Right lobe of liver (tissue), 4 donors: ENCODE measurements at regions not wholly inside any gene's neighbourhood (a gene's known extent, or its start where the extent isn't known, plus 50 kb on each side); places are given as distances from the start of the nearest gene placed in this dataset.

Experiments used
- POLR2A ChIP-seq: fragments of 450-650 bp; IDR thresholded peaks from one replicate; pipeline ENCODE4 v1.6.1; 2017; ENCODE audit warnings: antibody characterized with exemption, mild to moderate bottlenecking
- TF ChIP-seq, protein P1 (sequence below), 4 donors: fragments of 200-600 bp in 3 of 4; fragments of 450-650 bp in 1 of 4; IDR thresholded peaks; one replicate each; pipeline versions ENCODE4 v1.5.1 to v1.8.0; 2016 to 2022; ENCODE audit warnings: antibody characterized with exemption in 4 of 4, mild to moderate bottlenecking in 2 of 4
- donor health status: DM: no; HTN: no; CAD: no.
- donor health status: DM: no; HTN: no; CAD: no.
- donor health status: DM: no; HTN: yes; CAD: no.

DNA sequence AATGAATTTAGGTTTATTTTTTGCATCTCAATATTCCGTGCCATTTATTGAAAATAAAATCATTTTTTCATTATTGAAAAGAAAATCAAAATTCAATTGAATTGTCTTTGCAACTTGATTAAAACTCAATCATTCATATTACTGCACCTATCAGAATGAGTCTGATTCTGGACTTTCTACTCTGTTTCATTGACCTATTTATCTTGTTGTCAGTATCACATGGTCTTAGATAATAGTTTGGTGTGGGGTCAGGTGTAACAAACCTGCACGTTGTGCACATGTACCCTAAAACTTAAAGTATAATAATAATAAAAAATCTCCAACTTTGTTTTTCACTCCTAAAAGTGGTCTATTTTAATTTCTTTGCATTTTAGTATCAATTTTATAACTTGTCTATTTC lies 422.9 kb downstream of the RAD51AP2 start:
- TF ChIP-seq POLR2A: no peak
- TF ChIP-seq, protein P1, sequence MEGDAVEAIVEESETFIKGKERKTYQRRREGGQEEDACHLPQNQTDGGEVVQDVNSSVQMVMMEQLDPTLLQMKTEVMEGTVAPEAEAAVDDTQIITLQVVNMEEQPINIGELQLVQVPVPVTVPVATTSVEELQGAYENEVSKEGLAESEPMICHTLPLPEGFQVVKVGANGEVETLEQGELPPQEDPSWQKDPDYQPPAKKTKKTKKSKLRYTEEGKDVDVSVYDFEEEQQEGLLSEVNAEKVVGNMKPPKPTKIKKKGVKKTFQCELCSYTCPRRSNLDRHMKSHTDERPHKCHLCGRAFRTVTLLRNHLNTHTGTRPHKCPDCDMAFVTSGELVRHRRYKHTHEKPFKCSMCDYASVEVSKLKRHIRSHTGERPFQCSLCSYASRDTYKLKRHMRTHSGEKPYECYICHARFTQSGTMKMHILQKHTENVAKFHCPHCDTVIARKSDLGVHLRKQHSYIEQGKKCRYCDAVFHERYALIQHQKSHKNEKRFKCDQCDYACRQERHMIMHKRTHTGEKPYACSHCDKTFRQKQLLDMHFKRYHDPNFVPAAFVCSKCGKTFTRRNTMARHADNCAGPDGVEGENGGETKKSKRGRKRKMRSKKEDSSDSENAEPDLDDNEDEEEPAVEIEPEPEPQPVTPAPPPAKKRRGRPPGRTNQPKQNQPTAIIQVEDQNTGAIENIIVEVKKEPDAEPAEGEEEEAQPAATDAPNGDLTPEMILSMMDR (IDR thresholded peaks at IDR 0.05): no peak
